ENCODE measurements at regions not wholly inside any gene's neighbourhood (a gene's known extent, or its start where the extent isn't known, plus 50 kb on each side); places are given as distances from the start of the nearest gene placed in this dataset.

GRCh38 chr5:130279386-130279785 is 375.1 kb downstream of the CHSY3 start:
- no peak for TF ChIP-seq CTCF (IDR thresholded peaks at IDR 0.05)
- TF ChIP-seq POLR2A (IDR thresholded peaks at IDR 0.05), result no peak
- Histone ChIP-seq H3K4me3 (no peak overlapping the region), H3K27me3 (no peaks in the 10 kb centered on the region), H3K36me3 (no peaks in the 10 kb centered on the region), H3K9me3 (no peaks in the 10 kb centered on the region), H3K4me1 (no peaks in the 10 kb centered on the region), H3K27ac (no peak overlapping the region)
- DNase-seq, result no peak

GRCh38 chr5:130278136-130278535 is 373.9 kb downstream of the CHSY3 start:
- Histone ChIP-seq H3K36me3 (no peaks in the 10 kb centered on the region), H3K27me3 (no peaks in the 10 kb centered on the region), H3K4me1 (no peaks in the 10 kb centered on the region), H3K4me3 (no peak overlapping the region), H3K9me3 (no peaks in the 10 kb centered on the region), H3K27ac (no peak overlapping the region)
- peak in 1 of 3 donors; percentile 29 for DNase-seq
- TF ChIP-seq CTCF (IDR thresholded peaks at IDR 0.05) (no peak), POLR2A (IDR thresholded peaks at IDR 0.05) (no peak)

- TF ChIP-seq CTCF (IDR thresholded peaks at IDR 0.05), result no peak
- no peaks in the 10 kb centered on the region for H3K36me3 ChIP-seq
These were observed 373.3 kb downstream of the CHSY3 start for GRCh38 chr5:130277522-130277921.

GRCh38 chr5:130277002-130277401 is 372.7 kb downstream of the CHSY3 start:
- peak in 1 of 3 donors; percentile 24 for DNase-seq
- Histone ChIP-seq H3K4me1 (no peaks in the 10 kb centered on the region), H3K27me3 (no peaks in the 10 kb centered on the region), H3K4me3 (no peak overlapping the region), H3K27ac (no peak overlapping the region), H3K36me3 (no peaks in the 10 kb centered on the region), H3K9me3 (no peaks in the 10 kb centered on the region)
- TF ChIP-seq CTCF (IDR thresholded peaks at IDR 0.05), result no peak
- TF ChIP-seq POLR2A (IDR thresholded peaks at IDR 0.05), result no peak

More at GRCh38 chr5:130277522-130277921, 373.3 kb downstream of the CHSY3 start:
- DNase-seq, result no peak
- Histone ChIP-seq H3K4me1 (no peaks in the 10 kb centered on the region), H3K27ac (no peak overlapping the region), H3K27me3 (no peaks in the 10 kb centered on the region), H3K9me3 (no peaks in the 10 kb centered on the region), H3K4me3 (no peak overlapping the region)

- Histone ChIP-seq H3K36me3 (no peaks in the 10 kb centered on the region), H3K9me3 (no peaks in the 10 kb centered on the region), H3K4me3 (no peak overlapping the region), H3K27me3 (no peaks in the 10 kb centered on the region), H3K27ac (no peak overlapping the region), H3K4me1 (no peaks in the 10 kb centered on the region)
- no peak for TF ChIP-seq CTCF (IDR thresholded peaks at IDR 0.05)
- DNase-seq, result no peak
These were observed 368.6 kb downstream of the CHSY3 start for GRCh38 chr5:130272837-130273236.

GRCh38 chr5:130270786-130271185 is 366.5 kb downstream of the CHSY3 start:
- TF ChIP-seq POLR2A (IDR thresholded peaks at IDR 0.05) (no peak), CTCF (IDR thresholded peaks at IDR 0.05) (no peak)
- Histone ChIP-seq H3K36me3 (no peaks in the 10 kb centered on the region), H3K4me1 (no peaks in the 10 kb centered on the region), H3K27me3 (no peaks in the 10 kb centered on the region), H3K27ac (no peak overlapping the region), H3K4me3 (no peak overlapping the region), H3K9me3 (no peaks in the 10 kb centered on the region)
- no peak for DNase-seq
